ENCODE measurements at regions not wholly inside any gene's neighbourhood (a gene's known extent, or its start where the extent isn't known, plus 50 kb on each side); places are given as distances from the start of the nearest gene placed in this dataset.

DNA sequence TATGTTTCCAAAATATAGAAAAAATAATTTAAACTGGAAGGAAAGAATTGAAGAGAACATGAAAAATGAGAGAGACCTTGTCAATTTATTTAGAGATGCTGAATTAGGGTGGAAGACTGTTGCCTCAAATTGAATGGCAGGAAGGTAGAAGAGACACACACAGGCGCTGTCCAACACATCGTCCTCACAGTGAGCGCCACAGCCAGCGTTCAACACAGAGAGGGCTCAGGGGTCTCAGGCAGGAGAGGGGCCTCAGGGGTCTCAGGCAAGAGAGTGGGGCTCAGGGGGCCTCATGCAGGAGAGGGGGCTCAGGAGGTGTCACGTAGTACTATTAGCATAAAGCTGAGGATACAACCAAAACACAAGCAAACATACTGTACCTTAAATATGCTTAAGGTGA is 65.7 kb downstream of the TMEM18 start:
- no peak for DNase-seq

DNA sequence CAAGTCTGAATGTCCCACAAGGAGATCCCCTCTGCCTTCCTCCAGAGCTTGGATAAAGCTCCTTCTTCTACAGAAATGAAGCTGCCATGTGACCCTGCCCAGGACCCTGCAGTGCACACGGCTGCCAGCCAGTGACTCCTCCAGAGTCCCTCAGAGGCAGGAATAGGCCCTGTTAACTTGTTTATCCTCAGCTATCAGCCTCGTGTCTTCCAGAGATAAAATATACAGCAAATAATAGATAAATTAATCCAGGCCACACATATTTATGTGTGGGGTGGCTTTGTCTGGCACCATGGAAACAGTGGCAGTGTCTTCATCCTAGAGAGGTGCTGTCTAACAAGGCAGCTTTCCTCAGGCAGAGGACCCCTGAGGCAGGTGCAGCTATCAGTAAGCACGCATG is 66.7 kb downstream of the TMEM18 start:
- no peak for DNase-seq

DNA sequence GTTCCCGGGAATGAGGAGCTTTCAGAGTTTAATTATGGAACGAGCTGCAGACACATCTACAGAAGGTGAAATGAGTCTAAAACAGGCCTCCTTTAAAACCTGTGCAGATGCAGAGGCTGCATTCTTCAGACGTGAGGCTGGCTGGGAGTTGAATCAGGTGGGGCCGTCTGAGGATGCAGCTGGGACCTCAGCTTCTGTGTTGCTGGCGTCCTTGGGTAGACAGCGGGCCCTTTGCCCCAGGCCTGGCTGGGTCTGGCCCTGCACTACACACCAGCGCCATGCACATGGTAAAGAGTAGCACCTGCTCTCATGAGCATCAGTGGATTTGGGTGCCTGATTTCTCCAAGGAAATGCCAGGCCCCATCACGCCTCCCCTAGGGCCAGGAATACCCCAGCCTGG is 67.3 kb downstream of the TMEM18 start:
- DNase-seq: no peak

DNA sequence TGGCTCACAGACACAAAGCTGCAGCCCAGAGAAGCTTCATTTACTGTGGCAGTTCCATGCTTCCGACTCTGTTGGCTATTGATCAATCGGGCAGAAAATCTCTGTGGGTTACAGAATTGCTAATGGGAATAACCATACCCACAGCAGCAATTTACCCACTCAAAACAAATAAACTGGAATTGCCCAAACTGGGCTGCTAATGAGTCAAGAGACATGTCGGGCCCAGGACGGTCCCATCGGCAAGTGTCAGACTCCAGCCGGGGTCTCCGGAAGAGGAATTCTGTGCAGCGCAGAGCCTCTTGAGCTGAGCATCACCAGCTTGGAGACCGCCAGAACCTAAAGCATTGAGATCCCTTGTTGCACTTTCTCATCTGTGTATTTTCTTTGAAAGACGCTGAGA is 67.8 kb downstream of the TMEM18 start:
- no peak for DNase-seq

DNA sequence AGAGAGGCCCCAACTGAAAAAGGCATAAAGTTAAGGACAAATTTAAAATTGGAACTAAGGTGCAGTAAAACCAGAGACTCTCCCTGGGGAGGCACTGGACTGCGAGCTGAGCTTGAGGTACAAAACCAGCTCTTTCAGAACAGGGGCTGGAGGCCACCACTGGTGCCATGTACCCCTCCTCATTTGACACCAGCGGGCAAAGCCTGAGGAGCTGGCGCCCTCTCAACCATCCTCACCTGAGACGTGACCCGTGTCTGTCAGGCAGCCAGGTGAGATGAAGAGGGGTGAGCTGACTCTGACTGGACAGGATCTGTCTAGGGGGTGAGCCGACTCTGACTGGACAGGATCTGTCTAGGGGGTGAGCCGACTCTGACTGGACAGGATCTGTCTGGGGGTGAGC is 68.5 kb downstream of the TMEM18 start:
- no peak for DNase-seq

DNA sequence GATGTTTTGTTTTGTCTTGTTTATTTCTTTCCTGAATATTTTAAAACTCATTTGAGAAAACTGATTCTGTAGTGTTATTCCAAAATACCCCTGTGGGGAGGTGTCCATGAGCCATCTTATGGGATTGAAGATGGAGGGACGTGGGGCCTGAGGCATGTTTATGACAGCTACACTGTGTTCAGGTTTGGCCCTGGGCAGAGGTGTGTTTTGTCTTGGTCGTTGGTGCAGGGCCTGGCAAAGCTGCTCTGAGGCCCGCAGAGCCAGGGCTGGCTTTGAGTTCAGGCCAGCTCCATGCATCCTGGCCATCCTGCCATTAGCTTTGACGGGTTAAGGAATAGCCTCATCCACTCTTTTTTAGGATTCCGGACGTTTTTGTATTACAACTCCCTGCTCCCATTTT is 68.9 kb downstream of the TMEM18 start:
- no peak for DNase-seq

DNA sequence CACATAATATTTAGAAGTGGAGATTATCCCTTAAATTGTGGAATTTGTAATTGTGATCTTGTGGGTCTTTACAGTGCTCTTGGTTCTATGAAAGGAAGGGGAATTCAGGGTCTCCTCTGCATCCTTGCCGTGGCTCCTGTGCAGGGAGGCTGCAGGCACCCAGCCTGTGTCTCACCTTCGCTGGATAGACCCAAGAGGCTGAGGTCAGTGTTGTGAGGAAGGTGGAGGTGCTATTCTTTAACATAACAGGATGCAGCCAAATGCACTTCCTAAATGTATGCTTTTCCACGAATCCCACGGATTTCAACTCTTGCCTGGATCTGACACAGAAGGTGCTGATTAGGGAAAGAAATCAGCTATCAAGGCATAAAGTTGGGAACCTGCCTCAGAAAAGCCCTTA is 69.5 kb downstream of the TMEM18 start:
- no peak for DNase-seq

DNA sequence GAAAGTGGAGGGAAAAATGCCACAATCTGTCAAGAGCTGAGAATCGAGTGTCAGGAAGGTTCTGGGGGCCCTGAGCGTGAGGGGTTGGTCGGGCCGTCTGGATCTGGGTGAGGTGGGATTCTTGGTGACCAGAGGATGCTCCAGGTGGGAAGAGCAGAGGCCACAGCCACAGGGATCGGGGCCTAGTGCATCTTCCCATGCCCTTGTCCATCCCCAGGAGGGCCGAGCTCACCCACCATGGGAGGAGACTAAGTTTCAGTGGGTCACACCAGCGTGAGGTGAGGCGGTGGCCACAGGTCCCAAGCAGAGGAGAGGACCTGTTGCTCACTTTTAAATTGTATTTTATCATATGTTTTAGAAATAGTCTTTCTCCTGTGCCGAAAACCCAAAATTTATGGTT is 70.0 kb downstream of the TMEM18 start:
- no peak for DNase-seq

DNA sequence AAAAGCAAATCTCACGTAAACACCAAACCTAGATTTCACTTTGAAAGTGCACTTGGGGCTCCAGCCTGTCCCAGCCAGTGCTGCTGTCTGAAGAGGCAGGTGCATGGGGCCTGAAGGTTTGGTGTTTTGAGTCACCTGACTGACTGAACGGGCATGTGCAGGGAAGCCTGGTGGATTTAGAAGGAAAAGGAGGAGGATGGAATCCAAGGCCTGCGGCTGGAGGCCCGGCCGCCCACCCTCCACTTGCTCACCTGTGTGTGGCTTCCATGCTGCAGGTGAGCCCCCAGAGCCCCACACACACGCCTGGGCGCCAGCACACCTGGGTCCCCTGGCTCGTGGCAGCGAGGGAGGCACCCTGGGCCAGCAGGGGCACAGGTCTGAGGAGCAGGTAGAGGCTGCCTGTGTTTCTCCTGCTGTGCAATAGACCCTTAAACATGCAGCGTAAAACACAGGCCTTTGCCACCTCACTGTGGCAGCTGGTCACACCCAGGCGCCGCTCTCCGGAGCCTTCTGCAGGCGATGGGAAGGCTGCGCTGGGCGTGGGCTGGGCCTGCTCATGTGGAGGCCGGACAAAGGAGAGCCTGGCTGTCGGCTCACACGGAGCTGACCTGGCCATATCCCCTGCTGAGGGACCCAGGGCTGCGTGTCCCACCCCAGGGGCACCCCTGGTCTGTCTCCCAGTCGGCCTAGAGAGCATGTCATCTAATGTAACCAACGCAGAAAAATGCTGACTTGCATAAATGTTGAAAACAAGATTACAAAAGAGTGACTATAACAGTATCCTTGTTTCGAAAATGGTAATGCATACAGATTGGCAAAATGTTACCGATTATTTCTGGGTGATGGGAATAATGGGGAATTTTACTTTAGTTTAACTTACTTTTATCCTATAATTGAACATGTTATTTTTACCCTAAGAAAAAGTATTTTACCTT is 71.3 kb downstream of the TMEM18 start:
- no peak for DNase-seq

DNA sequence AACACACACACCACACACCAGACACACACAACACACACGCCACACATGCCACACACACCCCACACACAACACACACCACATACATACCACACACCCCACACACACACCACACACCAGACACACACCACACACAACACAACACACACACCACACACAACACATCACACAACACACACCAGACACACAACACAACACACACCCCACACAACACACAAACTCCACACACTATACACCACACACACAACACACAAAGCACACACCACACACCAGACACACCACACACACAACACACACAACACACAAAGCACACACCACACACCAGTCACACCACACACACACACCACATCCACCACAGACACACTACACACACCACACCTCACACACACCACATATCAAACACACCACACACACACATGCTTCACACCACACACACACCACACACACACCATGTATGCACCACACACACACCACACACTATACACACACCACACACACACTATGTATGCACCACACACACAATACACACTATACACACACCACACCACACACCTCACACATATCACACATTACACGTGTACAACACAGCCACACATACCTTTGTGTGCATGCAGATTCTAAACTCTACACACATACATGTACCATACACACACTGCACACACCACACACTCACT is 72.2 kb downstream of the TMEM18 start:
- DNase-seq: no peak

DNA sequence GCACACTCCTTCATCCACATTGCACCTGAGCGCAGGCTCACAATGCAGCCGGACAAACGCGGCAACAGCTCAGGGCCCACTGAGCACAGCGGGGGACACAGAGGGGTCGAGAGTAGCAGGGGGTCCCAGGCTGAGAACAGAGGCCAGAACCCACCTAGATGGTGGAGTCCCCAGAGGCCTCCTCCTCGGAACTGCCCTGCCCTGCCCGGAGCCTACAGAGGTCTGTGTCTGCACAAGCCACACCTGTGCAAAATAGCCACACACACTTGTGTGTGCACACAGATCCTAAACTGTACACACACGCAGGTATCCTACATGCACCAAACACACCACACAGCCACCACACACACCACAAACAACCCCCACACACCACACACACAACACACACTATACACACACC is 72.8 kb downstream of the TMEM18 start:
- DNase-seq: no peak

DNA sequence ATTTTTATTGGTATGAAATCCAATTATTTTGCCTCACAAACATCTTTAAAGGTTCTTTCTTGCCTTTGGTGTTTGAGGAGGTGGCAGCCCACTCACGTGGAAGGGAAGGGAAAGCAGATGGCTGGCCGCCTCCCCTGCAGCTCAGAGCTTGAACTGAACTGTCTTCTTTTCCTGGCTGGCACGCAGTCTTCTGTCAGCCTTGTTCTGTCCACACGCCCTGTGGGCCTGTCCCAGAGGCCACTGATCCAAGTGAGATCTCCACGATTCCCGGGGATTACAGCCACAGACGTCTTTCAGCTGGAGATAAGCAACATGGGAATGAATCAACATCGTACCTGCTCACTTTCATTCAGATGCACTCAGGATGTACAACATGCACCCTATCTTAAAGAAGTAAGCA is 73.3 kb downstream of the TMEM18 start:
- no peak for DNase-seq

DNA sequence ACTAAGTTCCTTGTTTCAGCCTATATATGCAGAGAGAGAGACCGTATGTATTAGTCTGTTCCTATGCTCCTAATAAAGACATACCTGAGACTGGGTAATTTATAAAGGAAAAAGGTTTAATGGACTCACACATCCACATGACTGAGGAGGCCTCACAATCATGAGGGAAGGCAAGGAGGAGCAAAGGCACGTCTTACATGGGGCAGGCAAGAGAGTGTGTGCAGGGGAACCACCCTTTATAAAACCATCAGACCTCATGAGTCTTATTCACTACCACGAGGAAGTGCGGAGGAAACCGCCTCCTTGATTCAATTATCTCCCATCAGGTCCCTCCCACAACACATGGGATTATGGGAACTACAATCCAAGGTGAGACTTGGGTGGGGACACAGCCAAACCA is 73.8 kb downstream of the TMEM18 start:
- DNase-seq: no peak

DNA sequence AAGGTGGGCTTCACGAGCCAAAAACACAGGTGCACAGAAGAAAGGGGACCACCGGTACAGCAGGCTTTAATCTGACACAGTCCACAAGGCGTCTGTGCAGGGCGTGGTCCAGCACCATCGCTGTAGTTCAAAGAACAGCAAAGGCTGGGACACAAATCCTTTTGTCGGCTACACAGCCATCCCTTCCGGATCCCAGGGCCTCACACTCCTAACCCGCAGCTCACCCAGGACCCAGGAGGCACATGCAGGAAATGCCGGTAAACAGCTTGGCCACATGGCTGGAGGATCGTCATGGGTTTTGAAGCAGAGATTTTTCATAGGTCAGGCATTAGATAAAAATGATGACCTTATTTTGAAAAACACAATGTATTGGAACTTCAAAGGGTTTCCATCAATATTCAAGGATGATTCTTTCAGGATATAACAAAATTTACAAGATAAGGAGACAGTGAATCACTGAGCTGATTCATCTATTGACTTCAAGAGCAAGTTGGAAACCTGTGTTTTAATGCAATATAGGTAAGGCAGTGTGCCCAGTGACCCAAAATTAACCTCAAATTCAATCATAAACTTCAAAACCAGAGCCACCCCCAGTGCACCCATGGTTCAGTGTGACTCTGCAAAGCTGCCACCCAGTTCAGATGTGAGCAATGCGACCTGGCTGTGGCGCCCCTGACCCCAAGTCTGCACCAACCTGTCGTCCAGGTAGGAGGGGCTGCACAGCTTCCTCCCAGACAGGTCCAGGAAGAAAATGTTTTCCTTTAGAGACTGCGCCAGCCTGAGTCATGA is 74.4 kb downstream of the TMEM18 start:
- DNase-seq: no peak

DNA sequence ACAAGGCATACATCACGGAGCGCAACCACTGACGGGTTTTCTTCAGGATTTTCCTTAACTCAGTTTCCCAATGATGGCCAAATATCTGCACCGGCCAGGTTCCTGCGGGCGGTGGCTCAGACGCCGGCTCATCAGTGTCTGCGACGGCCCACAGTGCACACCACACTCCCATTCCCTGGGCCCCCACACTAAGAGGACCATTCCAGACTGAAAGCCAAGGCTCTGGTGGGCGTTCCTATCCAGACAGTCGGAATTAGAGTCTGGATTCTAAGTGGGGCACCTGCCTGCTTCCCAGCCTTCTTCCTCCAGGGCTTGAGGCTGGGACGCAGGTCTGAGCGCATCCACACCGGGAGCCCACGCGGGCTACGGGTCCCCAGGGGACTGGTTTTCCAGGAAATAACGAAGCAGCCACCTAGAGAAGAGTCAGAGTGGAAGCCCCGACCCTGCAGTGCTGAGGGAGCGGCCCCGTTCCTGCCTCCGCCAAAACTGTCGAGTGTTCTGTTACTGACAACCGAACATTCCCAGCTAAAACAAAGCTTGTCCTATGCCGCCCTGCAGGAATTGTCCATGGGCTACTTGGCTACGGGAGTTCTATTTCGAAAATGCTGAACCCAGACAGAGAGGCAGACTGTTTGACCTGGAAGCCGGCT is 75.3 kb downstream of the TMEM18 start:
- DNase-seq: no peak

DNA sequence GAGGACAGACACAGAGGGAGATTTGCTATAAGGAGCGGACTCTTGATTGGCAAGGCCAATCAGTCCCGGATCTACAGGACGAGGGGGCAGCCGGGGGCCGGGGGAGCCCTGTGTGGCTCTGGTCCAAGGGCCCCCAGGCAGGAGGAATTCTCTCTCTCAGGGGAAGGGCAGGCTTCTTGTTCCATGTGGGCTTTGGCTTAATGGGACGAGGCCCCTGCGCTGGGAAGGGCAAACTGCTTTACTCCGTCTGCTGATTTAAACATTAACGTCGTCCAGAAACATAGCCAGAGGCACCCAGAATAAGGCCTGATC is 75.9 kb downstream of the TMEM18 start:
- DNase-seq: no peak

DNA sequence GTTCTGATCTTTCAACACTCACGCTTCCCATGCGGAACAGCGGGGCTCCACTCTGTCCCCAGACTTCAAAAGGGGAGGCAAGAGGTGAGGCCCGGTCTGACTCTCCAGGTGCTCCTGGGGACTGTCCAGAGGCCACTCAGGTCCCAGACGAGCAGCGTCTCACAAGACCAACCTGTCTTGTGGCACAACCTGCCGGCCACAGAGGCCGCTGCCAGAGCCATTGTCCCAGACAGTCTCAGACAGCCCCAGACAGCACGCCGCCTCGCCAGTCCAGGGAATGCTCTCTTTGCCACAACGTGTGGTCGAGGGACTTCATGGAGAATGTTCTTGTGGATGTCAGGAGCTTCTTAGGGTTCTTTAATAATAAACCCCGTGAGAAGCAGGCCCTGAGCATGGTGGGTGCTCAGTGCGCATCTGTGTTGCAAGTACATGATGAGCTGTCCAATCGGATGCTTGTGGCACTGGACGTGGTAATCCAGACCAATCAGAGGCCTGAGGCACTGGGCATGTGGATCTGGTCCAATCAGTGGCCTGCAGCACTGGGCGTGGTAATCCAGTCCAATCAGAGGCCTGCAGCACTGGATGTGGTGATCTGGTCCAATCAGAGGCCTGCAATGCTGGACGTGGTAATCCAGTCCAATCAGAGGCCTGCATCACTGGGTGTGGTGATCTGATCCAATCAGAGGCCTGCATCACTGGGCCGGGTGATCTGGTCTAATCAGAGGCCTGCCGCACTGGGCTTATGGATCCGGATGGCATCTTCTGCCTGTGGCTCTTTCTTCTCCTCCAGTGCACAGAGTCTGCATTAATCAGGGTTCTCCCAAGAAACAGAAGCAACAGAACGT is 76.4 kb downstream of the TMEM18 start:
- DNase-seq: no peak

DNA sequence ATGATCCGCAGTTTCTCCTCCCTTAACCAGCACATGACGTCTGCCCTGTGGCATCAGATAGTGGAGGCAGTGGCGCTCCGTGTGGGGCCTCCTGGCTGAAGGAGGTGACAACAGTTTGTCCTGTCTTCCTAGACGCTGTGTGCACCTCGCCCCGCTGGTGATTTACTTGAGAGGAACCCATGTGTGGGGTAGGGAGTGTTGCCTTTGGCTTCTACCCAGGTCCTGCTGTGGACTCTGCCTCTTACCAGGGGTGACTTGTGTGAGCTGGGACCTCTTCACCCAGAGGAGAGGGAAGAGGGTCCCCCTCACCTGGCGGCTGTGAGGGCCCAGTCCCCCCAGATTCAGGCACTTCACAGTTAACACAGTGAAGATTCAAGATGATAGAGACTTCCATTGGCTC is 77.6 kb downstream of the TMEM18 start:
- no peak for DNase-seq

DNA sequence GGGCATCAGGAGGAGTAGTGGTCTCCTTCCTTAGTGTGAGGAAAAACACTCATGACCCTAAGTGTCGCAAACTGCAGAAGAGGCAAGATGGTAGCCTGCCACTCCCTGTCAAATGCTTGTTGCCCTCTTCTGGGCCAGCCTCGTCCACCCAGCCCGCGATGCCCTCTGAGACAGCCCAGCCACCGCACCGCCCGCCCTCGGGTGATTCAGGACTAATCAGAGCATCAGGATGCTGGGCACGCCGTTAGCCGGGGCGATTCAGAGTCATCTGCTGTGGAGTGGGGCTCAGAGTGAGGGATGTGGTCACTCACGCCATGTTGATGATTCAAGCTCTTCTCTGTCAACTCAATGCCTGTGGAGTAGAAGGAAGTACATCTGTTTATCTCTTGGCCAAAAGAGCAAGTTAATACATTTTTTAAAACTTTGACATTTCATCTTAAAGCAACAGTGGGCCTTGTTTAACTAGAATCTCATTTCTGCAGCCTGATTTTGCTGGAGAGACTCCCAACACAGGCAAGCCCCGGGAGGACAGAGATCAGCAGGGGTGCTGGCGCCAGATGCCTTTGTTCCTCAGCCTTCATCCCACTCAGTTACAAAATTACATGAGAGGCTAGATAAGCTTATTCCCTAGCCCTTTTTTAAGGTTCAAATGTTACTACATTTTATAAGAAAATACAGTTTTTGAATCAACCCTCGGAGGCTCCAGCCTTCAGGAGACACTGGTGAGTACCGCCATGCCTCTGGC is 79.0 kb downstream of the TMEM18 start:
- no peak for DNase-seq

DNA sequence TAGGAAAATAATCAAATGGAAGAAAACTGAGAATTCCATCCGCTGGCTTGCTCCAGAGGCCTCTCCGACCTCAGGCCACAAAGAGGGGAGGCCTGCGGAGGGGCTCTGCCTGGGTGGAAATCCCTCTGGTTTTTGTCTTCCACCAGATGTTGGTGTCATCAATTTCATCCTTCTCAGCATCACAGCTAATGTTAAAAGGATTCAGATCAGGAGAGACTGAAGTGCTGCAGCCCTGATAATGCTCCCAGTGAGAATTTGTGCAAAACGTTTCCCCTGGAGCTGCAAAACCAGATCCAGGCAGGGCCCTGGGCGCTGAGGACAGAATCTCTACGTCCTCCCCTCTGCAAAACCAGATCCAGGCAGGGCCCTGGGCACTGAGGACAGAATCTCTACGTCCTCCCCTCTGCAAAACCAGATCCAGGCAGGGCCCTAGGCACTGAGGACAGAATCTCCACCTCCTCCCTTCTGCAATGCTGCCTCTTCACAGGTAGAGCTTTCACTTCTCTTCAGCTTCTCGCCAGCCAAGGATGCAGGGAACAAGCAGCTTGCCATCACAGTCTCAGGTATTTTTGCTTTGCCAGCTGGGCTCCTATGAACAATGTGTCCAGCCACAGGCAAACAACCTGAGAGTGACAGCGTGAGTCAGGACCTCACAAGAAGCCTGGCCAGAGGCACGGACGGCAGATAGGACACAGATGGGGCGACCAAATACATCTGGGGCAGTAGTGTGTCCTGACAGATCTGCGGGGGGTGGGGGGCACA is 81.2 kb downstream of the TMEM18 start:
- no peak for DNase-seq

All from DMS53 (cell line).